ENCODE measurements at regions not wholly inside any gene's neighbourhood (a gene's known extent, or its start where the extent isn't known, plus 50 kb on each side); places are given as distances from the start of the nearest gene placed in this dataset.

DNA sequence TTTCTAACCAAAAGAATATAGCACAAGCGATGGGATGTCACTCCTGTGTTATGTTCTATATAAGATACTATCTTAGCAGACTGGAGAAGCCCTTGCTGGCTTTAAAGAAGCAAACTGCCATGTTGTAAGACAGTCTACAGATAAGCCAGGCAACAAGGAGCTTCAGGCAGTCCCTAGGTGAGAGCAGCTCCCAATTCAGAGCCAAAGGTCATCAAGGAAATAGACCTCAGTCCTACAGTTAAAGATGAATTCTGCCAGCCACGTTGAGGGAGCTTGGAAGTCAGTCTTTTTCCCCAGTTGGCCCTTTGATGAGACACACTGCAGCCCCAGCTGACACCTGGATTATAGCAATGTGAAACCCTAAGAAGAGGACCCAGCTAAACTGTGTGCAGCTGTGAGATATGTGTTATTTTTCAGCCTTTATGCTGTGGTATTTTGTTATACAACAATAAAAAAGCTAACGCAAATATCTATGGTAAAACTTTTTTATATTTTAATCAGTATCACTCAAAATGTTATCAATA is 102.5 kb upstream of the AKAP13 start:
- ChIA-PET CTCF (no interaction called here), SMC1A (ENCODE audit: uncharacterized antibody, unreplicated experiment) (interaction anchor here (1.0 kb wide), 1 partner anchor 11 kb away, joined by 3 read pairs; no protein-coding TSS in a partner anchor), RAD21 (ENCODE audit: unreplicated experiment) (interaction anchor here (0.7 kb wide), 1 partner anchor 474 kb away, joined by 3 read pairs; no protein-coding TSS in a partner anchor), POLR2A (no interaction called here)
- FAIRE-seq (no peak), ATAC-seq (no peak), DNase-seq (ENCODE audit: low read depth, low spot score) (no peak)
- H3K9ac ChIP-seq (ENCODE audit: control insufficient read depth, insufficient read depth, low read length): no peak overlapping the region
- no peak overlapping the region for H3K27ac ChIP-seq (ENCODE audit: control insufficient read depth, insufficient read depth)
- intact Hi-C loops (cut with micrococcal nuclease; ENCODE audit: unreplicated experiment) (no loop called here), in situ Hi-C loops (cut with MboI) (no loop called here)
- no peaks in the 10 kb centered on the region for H3K79me2 ChIP-seq (ENCODE audit: control insufficient read depth, insufficient read depth, low read length)
- no TSS peak for BruUV-seq (replicated peaks)
- no peaks in the 10 kb centered on the region for H3K27me3 ChIP-seq (replicated peaks in 1 of 2; ENCODE audit: control insufficient read depth in 2 of 2, insufficient read depth in 2 of 2, low read length in 1 of 2)
- H3K4me3 ChIP-seq: no peak overlapping the region
- 66% methylated on average over 3 of the region's 3 CpGs for WGBS (ENCODE audit: insufficient coverage, insufficient replicate concordance, low lambda C conversion rate, missing lambda C conversion rate)
- no peaks in the 10 kb centered on the region for H4K20me1 ChIP-seq (ENCODE audit: control insufficient read depth, insufficient read depth)
- H3K4me1 ChIP-seq (ENCODE audit: control insufficient read depth, insufficient read depth, low read length): peaks cover 3% of the 10 kb centered on the region; the same call in 1 of the 2 replicates
- no peak overlapping the region for H2AFZ ChIP-seq (ENCODE audit: control insufficient read depth, low read depth, low read length)
- H3K4me2 ChIP-seq (ENCODE audit: control insufficient read depth, insufficient read depth): no peak overlapping the region
- H3K36me3 ChIP-seq (ENCODE audit: control insufficient read depth in 2 of 2, insufficient read depth in 2 of 2, low read length in 1 of 2): no peaks in the 10 kb centered on the region
- H3K9me3 ChIP-seq (replicated peaks; ENCODE audit: control insufficient read depth, insufficient read depth, low read length): no peaks in the 10 kb centered on the region
- TF ChIP-seq MXI1 (IDR thresholded peaks at IDR 0.05; ENCODE audit: low read depth, low read length) (no peak), SKIL (IDR thresholded peaks at IDR 0.05; ENCODE audit: low read depth, poor library complexity, severe bottlenecking) (no peak), POLR2AphosphoS5 (IDR thresholded peaks at IDR 0.05; ENCODE audit: low read length) (no peak), EGR1 (IDR thresholded peaks at IDR 0.05; ENCODE audit: borderline replicate concordance in 1 of 2, low read depth in 2 of 2, low read length in 2 of 2) (no peak), ATF7 (IDR thresholded peaks at IDR 0.05; ENCODE audit: low read depth) (no peak), IRF3 (IDR thresholded peaks at IDR 0.05) (no peak), CREB1 (IDR thresholded peaks at IDR 0.05; ENCODE audit: low read depth) (no peak), PRDM15 (CRISPR knock-in tag; IDR thresholded peaks at IDR 0.05) (no peak), ASH2L (IDR thresholded peaks at IDR 0.05; ENCODE audit: borderline replicate concordance, low read depth) (no peak), CHD2 (IDR thresholded peaks at IDR 0.05; ENCODE audit: borderline replicate concordance, low read depth, low read length) (no peak)
- TF ChIP-seq, protein P1, sequence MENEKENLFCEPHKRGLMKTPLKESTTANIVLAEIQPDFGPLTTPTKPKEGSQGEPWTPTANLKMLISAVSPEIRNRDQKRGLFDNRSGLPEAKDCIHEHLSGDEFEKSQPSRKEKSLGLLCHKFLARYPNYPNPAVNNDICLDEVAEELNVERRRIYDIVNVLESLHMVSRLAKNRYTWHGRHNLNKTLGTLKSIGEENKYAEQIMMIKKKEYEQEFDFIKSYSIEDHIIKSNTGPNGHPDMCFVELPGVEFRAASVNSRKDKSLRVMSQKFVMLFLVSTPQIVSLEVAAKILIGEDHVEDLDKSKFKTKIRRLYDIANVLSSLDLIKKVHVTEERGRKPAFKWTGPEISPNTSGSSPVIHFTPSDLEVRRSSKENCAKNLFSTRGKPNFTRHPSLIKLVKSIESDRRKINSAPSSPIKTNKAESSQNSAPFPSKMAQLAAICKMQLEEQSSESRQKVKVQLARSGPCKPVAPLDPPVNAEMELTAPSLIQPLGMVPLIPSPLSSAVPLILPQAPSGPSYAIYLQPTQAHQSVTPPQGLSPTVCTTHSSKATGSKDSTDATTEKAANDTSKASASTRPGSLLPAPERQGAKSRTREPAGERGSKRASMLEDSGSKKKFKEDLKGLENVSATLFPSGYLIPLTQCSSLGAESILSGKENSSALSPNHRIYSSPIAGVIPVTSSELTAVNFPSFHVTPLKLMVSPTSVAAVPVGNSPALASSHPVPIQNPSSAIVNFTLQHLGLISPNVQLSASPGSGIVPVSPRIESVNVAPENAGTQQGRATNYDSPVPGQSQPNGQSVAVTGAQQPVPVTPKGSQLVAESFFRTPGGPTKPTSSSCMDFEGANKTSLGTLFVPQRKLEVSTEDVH (IDR thresholded peaks at IDR 0.05; ENCODE audit: low read depth, partially characterized antibody): no peak
- TF ChIP-seq, protein P2, sequence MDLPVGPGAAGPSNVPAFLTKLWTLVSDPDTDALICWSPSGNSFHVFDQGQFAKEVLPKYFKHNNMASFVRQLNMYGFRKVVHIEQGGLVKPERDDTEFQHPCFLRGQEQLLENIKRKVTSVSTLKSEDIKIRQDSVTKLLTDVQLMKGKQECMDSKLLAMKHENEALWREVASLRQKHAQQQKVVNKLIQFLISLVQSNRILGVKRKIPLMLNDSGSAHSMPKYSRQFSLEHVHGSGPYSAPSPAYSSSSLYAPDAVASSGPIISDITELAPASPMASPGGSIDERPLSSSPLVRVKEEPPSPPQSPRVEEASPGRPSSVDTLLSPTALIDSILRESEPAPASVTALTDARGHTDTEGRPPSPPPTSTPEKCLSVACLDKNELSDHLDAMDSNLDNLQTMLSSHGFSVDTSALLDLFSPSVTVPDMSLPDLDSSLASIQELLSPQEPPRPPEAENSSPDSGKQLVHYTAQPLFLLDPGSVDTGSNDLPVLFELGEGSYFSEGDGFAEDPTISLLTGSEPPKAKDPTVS (IDR thresholded peaks at IDR 0.05; ENCODE audit: low read depth, low read length): no peak

Measured in GM12878 (cell line).